T-helper 2 cell treated with Interferon-gamma antibody and Interleukin-4, amounts not matched to agents 5 μg/mL and 100 μg/mL, for 36 hours (primary cell): ENCODE measurements at regions not wholly inside any gene's neighbourhood (a gene's known extent, or its start where the extent isn't known, plus 50 kb on each side); places are given as distances from the start of the nearest gene placed in this dataset.

ENCODE experiments used
- DNase-seq: peaks from one replicate; pipeline ENCODE4 v3.0.0; 2021; ENCODE audit warnings: low spot score
- H3K27ac Mint-ChIP-seq: one replicate; pipeline ENCODE4 v1.8.0; 2021; ENCODE audit warnings: mild to moderate bottlenecking, mixed read lengths
- H3K27me3 Mint-ChIP-seq: one replicate; pipeline ENCODE4 v1.8.0; 2021; ENCODE audit warnings: low read depth, mixed read lengths
- H3K36me3 Mint-ChIP-seq: one replicate; pipeline ENCODE4 v1.8.0; 2021; ENCODE audit warnings: low read depth, mixed read lengths
- H3K4me1 Mint-ChIP-seq: one replicate; pipeline ENCODE4 v1.8.0; 2021; ENCODE audit warnings: low read depth, mixed read lengths
- H3K4me3 Mint-ChIP-seq: one replicate; pipeline ENCODE4 v1.8.0; 2022; ENCODE audit warnings: mild to moderate bottlenecking, moderate library complexity, mixed read lengths
- H3K9me3 Mint-ChIP-seq: one replicate; pipeline ENCODE4 v1.8.0; 2021; ENCODE audit warnings: mixed read lengths

DNA sequence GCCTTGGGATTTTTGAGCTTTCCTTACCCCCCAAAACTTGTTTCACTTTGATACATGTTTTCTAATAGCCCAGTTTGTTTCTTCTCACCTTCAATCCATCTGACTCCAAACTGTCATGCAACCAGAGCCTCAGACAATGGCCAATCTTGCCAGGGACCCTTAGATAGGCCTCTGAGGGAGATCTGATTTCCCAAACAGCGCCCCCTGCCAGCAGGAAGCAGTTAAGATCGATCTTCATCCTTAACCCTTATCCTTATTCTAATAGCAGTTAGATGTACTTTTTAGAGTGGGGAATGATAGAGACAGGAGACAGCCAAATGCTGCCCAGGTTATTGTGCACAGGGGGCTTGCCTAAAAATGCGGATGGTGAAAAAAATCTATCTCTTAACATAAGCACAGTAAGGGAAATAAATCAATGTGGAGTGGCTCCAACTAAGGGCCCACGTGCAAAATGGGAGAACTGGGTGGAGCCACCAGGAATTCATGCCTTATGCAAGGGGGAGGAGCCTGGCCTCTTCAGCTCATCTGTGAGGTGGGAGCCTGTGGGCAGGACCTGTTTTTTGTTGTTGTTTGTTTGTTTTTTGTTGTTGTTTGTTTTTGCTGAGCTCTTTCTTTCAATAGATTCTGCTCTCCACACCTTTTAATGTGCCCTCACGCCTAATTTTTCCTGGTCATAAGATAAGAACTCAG, 833.6 kb upstream of the AGA start:
- peaks cover 18% of the 10 kb centered on the region for H3K9me3 Mint-ChIP-seq
- no peak for DNase-seq
- no peaks in the 10 kb centered on the region for H3K4me1 Mint-ChIP-seq
- no peaks in the 10 kb centered on the region for H3K27me3 Mint-ChIP-seq
- no peak overlapping the region for H3K27ac Mint-ChIP-seq
- H3K36me3 Mint-ChIP-seq, result no peaks in the 10 kb centered on the region
- H3K4me3 Mint-ChIP-seq, result no peak overlapping the region

DNA sequence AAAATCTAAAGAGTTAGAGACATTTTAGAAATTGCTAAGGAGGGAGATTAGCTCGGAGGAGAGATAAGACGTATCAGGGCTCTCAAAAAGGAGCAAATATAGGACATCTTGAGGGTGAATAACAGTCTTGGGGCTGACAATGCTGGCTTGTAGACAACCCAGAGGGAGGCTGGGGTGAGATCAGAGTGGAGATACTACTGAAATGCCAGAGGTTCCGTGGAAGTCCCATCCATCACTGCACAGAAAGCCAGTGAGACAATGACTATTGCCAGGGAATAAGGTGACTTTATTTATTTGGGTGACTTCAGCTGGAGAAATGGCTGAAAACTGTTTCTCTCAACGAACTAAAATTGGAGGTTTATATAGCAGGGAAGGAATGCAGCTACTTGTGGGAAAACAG, 838.1 kb upstream of the AGA start:
- no peak overlapping the region for H3K27ac Mint-ChIP-seq
- H3K4me1 Mint-ChIP-seq, result no peaks in the 10 kb centered on the region
- no peak overlapping the region for H3K4me3 Mint-ChIP-seq
- no peaks in the 10 kb centered on the region for H3K36me3 Mint-ChIP-seq
- no peaks in the 10 kb centered on the region for H3K27me3 Mint-ChIP-seq
- peaks cover 21% of the 10 kb centered on the region for H3K9me3 Mint-ChIP-seq
- no peak for DNase-seq

DNA sequence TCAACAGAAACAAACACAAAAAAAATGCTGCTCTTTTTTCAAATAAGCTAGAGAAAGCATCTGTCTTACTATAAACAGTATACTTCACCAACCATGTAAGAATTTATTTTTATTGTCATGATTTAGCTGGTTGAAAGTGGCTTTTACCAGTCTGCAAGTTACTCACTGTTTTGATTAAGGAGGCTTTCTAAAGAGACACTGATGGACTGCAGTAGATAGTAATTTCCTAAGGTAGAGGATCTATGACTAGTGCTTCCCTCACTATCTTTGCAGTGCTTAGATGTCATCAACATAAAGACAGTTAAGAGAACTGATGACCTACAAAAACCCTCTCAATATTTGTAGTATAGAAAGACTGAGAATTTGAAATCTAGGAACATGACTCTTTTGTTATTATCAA, 846.2 kb upstream of the AGA start:
- Mint-ChIP-seq H3K36me3 (no peaks in the 10 kb centered on the region), H3K4me1 (no peaks in the 10 kb centered on the region), H3K4me3 (no peak overlapping the region), H3K27me3 (no peaks in the 10 kb centered on the region), H3K27ac (no peak overlapping the region), H3K9me3 (peaks cover 19% of the 10 kb centered on the region)
- DNase-seq, result no peak

DNA sequence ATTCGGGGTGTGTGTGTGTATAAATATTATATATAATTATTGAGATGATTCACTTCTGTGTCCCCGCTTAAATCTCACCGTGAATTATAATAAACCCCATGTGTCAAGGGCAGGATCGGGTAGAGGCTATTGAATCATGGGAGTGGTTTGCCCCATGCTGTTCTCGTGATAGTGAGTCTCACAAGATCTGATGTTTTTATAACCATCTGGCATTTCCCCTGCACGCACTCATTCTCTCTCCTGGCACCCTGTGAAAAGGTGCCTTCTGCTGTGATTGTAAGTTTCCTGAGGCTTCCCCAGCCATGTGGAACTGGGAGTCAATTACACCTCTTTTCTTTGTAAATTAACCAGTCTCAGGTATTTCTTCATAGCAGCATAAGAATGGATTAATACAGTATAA, 851.4 kb upstream of the AGA start:
- no peak for DNase-seq
- Mint-ChIP-seq H3K4me1 (no peaks in the 10 kb centered on the region), H3K27me3 (no peaks in the 10 kb centered on the region), H3K9me3 (peaks cover 28% of the 10 kb centered on the region), H3K36me3 (no peaks in the 10 kb centered on the region), H3K27ac (no peak overlapping the region), H3K4me3 (no peak overlapping the region)

DNA sequence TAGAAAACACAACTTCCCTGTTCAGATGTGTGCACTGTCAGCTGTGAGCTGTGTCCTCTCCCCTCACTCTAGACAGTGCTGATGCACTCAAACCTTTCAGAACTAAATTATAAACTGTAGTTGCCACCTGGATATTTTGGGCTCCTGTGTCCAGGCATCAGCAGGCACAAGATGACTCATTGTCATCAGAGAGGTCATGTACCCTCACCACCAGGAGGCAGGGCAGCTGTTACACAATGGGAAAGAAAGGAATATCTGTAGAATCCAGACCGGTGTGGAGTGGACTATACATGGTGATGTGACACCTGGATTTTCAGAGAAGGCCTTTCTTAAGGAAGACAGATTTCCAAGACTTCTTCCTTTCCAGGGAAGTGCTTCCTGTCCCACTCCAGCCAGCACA, 854.4 kb upstream of the AGA start:
- Mint-ChIP-seq H3K36me3 (no peaks in the 10 kb centered on the region), H3K4me3 (no peak overlapping the region), H3K27me3 (no peaks in the 10 kb centered on the region), H3K9me3 (peaks cover 24% of the 10 kb centered on the region), H3K4me1 (no peaks in the 10 kb centered on the region), H3K27ac (no peak overlapping the region)
- no peak for DNase-seq

DNA sequence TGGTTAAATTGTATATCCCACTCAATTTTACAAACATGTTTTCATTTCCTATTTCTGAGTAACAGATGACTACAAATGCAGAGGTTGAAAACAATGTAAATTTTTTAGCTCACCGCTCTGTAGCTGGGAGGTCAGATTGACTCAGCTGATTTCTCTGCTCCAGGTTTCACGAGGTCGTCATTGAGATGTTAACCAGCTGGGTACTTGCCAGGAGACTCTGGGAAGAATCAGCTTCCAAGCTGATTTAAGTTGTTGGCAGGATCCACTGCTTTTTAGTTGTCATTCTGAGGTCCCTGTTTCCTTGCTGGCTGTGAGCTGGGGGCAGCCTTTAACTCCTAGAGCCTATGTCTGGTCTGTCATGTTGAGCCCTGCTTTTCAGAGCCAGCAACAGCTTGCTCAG, 864.3 kb upstream of the AGA start:
- Mint-ChIP-seq H3K36me3 (no peaks in the 10 kb centered on the region), H3K27ac (no peak overlapping the region), H3K9me3 (no peaks in the 10 kb centered on the region), H3K4me3 (no peak overlapping the region), H3K27me3 (no peaks in the 10 kb centered on the region), H3K4me1 (no peaks in the 10 kb centered on the region)
- DNase-seq, result no peak

DNA sequence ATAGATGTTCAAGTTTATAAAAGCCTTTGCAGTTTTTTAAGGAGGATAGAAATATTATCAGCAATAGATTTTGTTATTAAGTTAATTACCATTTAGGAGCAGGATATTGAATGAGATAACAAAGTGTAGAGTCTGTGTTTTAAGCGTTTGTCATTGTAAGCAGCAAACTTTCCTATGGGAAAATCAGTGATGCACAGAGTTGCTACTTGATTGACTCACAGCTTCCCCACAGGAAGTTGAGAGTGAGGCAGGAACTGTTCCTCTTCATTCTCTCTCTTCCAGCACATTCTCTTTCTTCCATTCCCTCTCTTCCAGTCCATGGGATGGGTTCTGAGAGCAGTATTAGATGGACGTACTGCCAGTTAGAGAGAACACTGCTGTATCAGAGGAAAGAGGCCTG, 867.7 kb upstream of the AGA start:
- DNase-seq, result no peak
- Mint-ChIP-seq H3K36me3 (no peaks in the 10 kb centered on the region), H3K4me3 (no peak overlapping the region), H3K4me1 (no peaks in the 10 kb centered on the region), H3K9me3 (no peaks in the 10 kb centered on the region), H3K27me3 (no peaks in the 10 kb centered on the region), H3K27ac (no peak overlapping the region)

DNA sequence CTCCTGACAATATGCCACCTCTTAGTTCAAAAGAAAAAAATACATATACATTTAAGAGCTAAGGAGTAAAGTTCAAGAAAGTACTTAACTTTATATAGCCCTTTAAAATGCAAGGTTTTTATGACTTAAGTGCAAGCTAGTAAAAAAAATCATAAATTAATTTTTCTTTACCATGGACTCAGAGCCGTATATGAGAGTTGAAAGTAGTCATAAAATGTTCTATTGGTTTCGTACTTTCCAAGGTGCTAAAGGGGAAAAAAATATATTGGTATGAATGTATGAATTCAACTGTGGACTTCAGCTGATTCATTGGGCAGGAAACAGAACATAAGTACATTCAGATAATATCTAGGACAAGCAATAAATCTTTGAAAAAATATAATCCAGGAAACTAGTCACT, 869.8 kb upstream of the AGA start:
- Mint-ChIP-seq H3K27ac (no peak overlapping the region), H3K27me3 (no peaks in the 10 kb centered on the region), H3K36me3 (no peaks in the 10 kb centered on the region), H3K4me3 (no peak overlapping the region), H3K4me1 (no peaks in the 10 kb centered on the region), H3K9me3 (no peaks in the 10 kb centered on the region)
- DNase-seq, result no peak

DNA sequence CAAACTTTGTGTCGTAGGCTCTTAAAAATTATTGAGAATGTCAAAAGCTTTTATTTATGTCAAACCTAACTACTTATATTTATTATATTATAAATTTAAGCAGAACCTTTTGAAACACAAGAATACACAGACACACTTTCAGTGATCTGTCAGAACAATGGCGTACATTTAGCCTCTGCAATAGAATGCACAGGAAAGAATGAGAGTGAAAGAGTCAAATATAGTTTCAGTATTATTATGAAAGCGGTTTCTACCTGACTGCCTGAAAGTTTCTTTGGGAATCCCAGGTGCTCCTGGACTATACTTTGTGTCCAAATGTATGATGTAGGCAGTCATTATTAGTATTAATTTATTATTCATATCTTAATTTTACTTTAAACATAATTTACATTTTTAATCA, 872.0 kb upstream of the AGA start:
- Mint-ChIP-seq H3K27me3 (no peaks in the 10 kb centered on the region), H3K4me1 (no peaks in the 10 kb centered on the region), H3K9me3 (peaks cover 6% of the 10 kb centered on the region), H3K27ac (no peak overlapping the region), H3K4me3 (no peak overlapping the region), H3K36me3 (no peaks in the 10 kb centered on the region)
- DNase-seq, result no peak

DNA sequence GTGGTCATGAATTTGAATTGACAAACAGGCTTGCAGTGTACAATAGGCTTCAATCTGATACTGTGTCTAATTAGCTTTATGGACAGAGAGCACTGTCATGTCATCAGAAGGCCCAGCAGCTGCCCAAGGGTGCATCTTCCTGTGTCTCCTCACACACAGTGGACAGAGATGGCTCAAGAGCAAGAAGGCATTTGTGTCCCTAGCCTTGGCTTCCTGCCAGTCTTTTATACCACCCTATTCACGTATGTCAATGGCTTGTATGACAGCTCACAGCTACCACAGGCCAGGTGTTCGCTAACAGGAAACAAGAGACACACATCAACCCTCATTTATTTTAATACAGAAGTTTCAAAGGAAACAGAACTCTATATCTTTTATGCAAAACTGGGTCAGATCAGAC, 874.0 kb upstream of the AGA start:
- no peak for DNase-seq
- H3K4me1 Mint-ChIP-seq, result no peaks in the 10 kb centered on the region
- H3K4me3 Mint-ChIP-seq, result no peak overlapping the region

DNA sequence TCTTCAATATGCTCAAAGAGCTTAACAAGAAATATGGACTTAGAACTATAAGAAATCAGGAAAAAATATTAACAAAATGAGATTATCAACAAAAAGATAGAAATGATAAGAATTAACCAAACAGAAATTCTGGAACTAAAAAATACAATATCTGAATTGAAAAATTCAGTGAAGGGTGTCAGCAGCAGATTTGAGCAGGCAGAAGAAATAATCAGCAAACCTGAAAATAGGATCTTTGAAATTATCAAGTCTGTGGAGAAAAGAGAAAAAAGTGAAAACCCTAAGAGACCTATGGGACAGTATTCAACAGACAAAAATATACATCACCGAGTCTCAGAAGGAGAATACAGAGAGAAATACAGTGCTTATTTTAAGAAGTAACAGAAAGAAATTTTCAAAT, 877.8 kb upstream of the AGA start:
- Mint-ChIP-seq H3K27ac (no peak overlapping the region), H3K36me3 (no peaks in the 10 kb centered on the region), H3K27me3 (no peaks in the 10 kb centered on the region), H3K9me3 (peaks cover 29% of the 10 kb centered on the region), H3K4me1 (no peaks in the 10 kb centered on the region), H3K4me3 (no peak overlapping the region)
- DNase-seq, result no peak

More for the DNA sequence above, 874.0 kb upstream of the AGA start:
- H3K27ac Mint-ChIP-seq, result no peak overlapping the region
- H3K9me3 Mint-ChIP-seq, result peaks cover 16% of the 10 kb centered on the region
- H3K27me3 Mint-ChIP-seq, result no peaks in the 10 kb centered on the region
- H3K36me3 Mint-ChIP-seq, result no peaks in the 10 kb centered on the region

DNA sequence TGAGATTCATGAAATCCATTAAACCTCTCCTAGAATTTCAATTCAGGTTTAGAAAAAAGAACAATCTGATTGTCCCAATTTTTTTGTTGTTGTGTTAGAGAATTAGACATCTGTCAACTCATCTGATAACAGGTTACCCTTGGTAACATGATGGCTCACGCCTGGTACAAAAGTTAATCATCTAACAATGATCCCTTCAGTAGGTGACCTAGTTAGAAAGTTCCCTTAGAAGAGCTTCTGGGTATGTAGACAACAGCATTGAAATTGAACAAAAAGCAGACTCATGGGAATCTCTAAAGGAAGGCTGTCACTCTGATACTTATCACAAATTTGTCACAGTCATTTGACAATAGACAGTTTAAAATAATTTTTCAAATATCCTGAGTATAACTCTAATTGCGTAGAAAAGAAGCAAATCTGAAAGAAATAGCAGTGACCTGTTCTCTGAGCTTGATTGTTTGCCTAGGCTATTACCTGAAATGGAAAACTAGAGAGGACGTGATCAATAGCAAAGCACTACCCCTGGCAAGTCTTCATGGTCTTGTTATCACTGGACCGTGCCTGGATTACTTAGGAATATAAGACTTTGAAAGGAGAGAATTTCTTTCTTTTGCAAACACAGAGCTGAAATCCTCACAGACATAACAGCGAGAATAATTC, 880.4 kb upstream of the AGA start:
- no peak for DNase-seq
- no peak overlapping the region for H3K4me3 Mint-ChIP-seq
- H3K27me3 Mint-ChIP-seq, result no peaks in the 10 kb centered on the region
- H3K9me3 Mint-ChIP-seq, result peaks cover 31% of the 10 kb centered on the region
- H3K27ac Mint-ChIP-seq, result no peak overlapping the region
- no peaks in the 10 kb centered on the region for H3K4me1 Mint-ChIP-seq
- H3K36me3 Mint-ChIP-seq, result no peaks in the 10 kb centered on the region

DNA sequence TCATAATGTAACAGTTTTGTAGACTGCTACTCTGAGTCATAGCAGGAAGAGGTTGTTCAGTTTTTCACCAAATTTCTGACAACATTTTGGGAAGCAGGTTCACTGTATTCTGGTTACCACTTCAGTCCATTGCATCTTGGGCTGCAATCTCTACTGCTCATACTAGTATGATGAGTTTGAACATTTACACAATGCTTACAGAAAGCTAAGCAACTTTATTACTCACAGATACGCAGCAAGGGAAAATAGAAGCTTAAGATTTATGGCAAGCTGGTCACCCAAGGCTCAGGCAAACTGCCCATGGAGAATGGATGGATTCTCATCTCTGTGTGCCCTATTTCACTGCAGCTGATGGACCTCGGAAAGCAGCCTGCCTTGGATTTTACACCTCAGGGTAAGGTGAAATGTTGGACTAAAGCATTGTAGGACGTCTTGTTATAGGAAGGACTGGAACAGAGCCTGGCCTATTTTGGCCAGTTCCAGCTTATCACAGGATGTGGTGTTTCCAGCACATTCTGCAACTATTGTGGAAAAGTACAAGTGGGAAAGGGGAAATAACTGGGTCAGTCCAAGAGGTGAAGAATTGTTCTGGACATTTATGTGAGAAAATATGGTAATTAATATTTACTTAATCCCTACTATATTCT, 887.1 kb upstream of the AGA start:
- Mint-ChIP-seq H3K27ac (no peak overlapping the region), H3K27me3 (no peaks in the 10 kb centered on the region), H3K4me3 (no peak overlapping the region), H3K9me3 (peaks cover 15% of the 10 kb centered on the region), H3K36me3 (no peaks in the 10 kb centered on the region), H3K4me1 (no peaks in the 10 kb centered on the region)
- DNase-seq, result no peak

DNA sequence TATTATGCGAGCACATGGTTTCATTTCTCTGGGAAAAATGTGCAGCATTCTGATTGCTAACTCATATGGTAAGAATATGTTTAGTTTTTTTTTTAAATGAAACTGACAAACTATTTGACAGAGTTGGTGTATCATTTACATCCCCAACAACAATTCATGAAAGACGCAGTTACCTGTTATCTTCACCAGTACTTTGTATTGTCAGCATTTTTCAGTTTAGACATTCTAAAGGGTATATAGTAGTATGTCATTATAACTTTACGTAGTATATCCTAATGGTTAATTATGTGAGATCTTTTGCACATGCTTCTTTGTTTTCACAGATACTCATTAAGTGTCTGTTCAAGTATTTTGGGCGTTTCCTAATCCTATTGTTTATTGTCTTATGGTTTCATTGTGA, 891.1 kb upstream of the AGA start:
- H3K27me3 Mint-ChIP-seq, result no peaks in the 10 kb centered on the region
- no peak overlapping the region for H3K27ac Mint-ChIP-seq
- H3K36me3 Mint-ChIP-seq, result no peaks in the 10 kb centered on the region
- DNase-seq, result no peak
- peaks cover 10% of the 10 kb centered on the region for H3K9me3 Mint-ChIP-seq
- no peak overlapping the region for H3K4me3 Mint-ChIP-seq
- no peaks in the 10 kb centered on the region for H3K4me1 Mint-ChIP-seq
